Natural killer cell (primary cell): ENCODE measurements at regions not wholly inside any gene's neighbourhood (a gene's known extent, or its start where the extent isn't known, plus 50 kb on each side); places are given as distances from the start of the nearest gene placed in this dataset.

Experiments
- ATAC-seq, 3 donors: fragments of 150-1000 bp in 2 of 3; fragments of 200-7000 bp in 1 of 3; cut with Tn5 transposase; 1 replicate in 1 of 3; 2 replicates in 2 of 3; pipeline ENCODE4 v1.10.0; 2021; ENCODE audit warnings: mild to moderate bottlenecking in 2 of 3, moderate library complexity in 2 of 3
- DNase-seq, 2 donors: peaks; one replicate each; pipeline versions ENCODE4 v3.0.0 to v3.0.0-alpha.2; 2013 to 2021; ENCODE audit warnings: mixed read lengths in 1 of 2
- H3K27ac ChIP-seq: one replicate; pipeline ENCODE4 v1.5.1; 2013; ENCODE audit warnings: mild to moderate bottlenecking, low read length
- H3K27me3 ChIP-seq: one replicate; pipeline ENCODE4 v1.6.1; 2013; ENCODE audit warnings: low read length; ENCODE audit not compliant: control insufficient read depth, insufficient read depth
- H3K36me3 ChIP-seq: one replicate; pipeline ENCODE4 v1.6.1; 2013; ENCODE audit warnings: low read length; ENCODE audit not compliant: control insufficient read depth, insufficient read depth
- H3K4me1 ChIP-seq: one replicate; pipeline ENCODE4 v1.6.1; 2013; ENCODE audit warnings: low read length; ENCODE audit not compliant: control insufficient read depth, insufficient read depth
- H3K4me3 ChIP-seq: one replicate; pipeline ENCODE4 v1.5.1; 2013; ENCODE audit warnings: low read length
- H3K9me3 ChIP-seq: one replicate; pipeline ENCODE4 v1.6.1; 2013; ENCODE audit warnings: low read length; ENCODE audit not compliant: control insufficient read depth, insufficient read depth
- H3K27ac Mint-ChIP-seq, 2 donors: one replicate each; pipeline ENCODE4 v1.8.0; 2022; ENCODE audit warnings: mild to moderate bottlenecking in 2 of 2, mixed read lengths in 2 of 2, moderate library complexity in 1 of 2
- H3K27me3 Mint-ChIP-seq, 2 donors: one replicate each; pipeline ENCODE4 v1.8.0; 2022; ENCODE audit warnings: low read depth in 2 of 2, mixed read lengths in 2 of 2
- H3K36me3 Mint-ChIP-seq: one replicate; pipeline ENCODE4 v1.8.0; 2022; ENCODE audit warnings: mixed read lengths
- H3K4me1 Mint-ChIP-seq, 2 donors: one replicate each; pipeline ENCODE4 v1.8.0; 2022; ENCODE audit warnings: mixed read lengths in 2 of 2
- H3K4me3 Mint-ChIP-seq: one replicate; pipeline ENCODE4 v1.8.0; 2022; ENCODE audit warnings: mild to moderate bottlenecking, moderate library complexity, mixed read lengths
- H3K9me3 Mint-ChIP-seq, 2 donors: one replicate each; pipeline ENCODE4 v1.8.0; 2022; ENCODE audit warnings: mixed read lengths in 2 of 2
- CTCF ChIP-seq: fragments of 200-600 bp; IDR thresholded peaks from one replicate; pipeline ENCODE4 v1.8.0; 2022; ENCODE audit warnings: antibody characterized with exemption
- WGBS: methylation state at CpG from one replicate; pipeline ENCODE4 v1.1.7; 2013; ENCODE audit warnings: missing lambda C conversion rate; ENCODE audit not compliant: insufficient coverage; 5-methylcytosine and 5-hydroxymethylcytosine counted together
- intact Hi-C: fragments of 100-400 bp; cut with micrococcal nuclease; formaldehyde crosslinking; loops from one replicate; pipeline ENCODE4 v1.14.2; 2022

GRCh38 chr4:64216741-64217140 is 192.5 kb downstream of the TECRL start:
- no peak for ATAC-seq

GRCh38 chr4:64205376-64205775 is 203.9 kb downstream of the TECRL start:
- 75% methylated on average over 3 of the region's 3 CpGs for WGBS
- Histone ChIP-seq H3K36me3 (no peaks in the 10 kb centered on the region), H3K4me1 (no peaks in the 10 kb centered on the region), H3K27ac (no peak overlapping the region), H3K9me3 (peaks cover 16% of the 10 kb centered on the region), H3K4me3 (no peak overlapping the region), H3K27me3 (no peaks in the 10 kb centered on the region)
- H3K4me3 Mint-ChIP-seq, result no peak overlapping the region
- no peak for ATAC-seq
- peaks cover 17% of the 10 kb centered on the region in 2 donors for H3K9me3 Mint-ChIP-seq
- no peak for TF ChIP-seq CTCF
- peaks cover 18% of the 10 kb centered on the region for H3K36me3 Mint-ChIP-seq
- H3K4me1 Mint-ChIP-seq, result no peaks in the 10 kb centered on the region
- H3K27ac Mint-ChIP-seq, result no peak overlapping the region
- no peak for DNase-seq
- no peaks in the 10 kb centered on the region for H3K27me3 Mint-ChIP-seq
- intact Hi-C loops, result no loop called here

More at GRCh38 chr4:64216741-64217140, 192.5 kb downstream of the TECRL start:
- Mint-ChIP-seq H3K27ac (no peak overlapping the region), H3K36me3 (peaks cover 15% of the 10 kb centered on the region), H3K9me3 (peaks cover 9 to 12% of the 10 kb centered on the region in 2 donors), H3K4me3 (no peak overlapping the region), H3K27me3 (no peaks in the 10 kb centered on the region), H3K4me1 (no peaks in the 10 kb centered on the region)
- no CpG with 5 or more reads among the region's 1 CpG for WGBS
- H3K27me3 ChIP-seq, result no peaks in the 10 kb centered on the region
- intact Hi-C loops, result no loop called here
- TF ChIP-seq CTCF, result no peak
- H3K27ac ChIP-seq, result no peak overlapping the region
- no peaks in the 10 kb centered on the region for H3K4me1 ChIP-seq
- H3K36me3 ChIP-seq, result no peaks in the 10 kb centered on the region
- H3K4me3 ChIP-seq, result no peak overlapping the region
- no peaks in the 10 kb centered on the region for H3K9me3 ChIP-seq
- DNase-seq, result no peak

- DNase-seq (no peak), ATAC-seq (no peak)
- Histone ChIP-seq H3K36me3 (no peaks in the 10 kb centered on the region), H3K27me3 (no peaks in the 10 kb centered on the region), H3K27ac (no peak overlapping the region), H3K9me3 (no peaks in the 10 kb centered on the region), H3K4me1 (no peaks in the 10 kb centered on the region), H3K4me3 (no peak overlapping the region)
- TF ChIP-seq CTCF, result no peak
- peaks cover 21% of the 10 kb centered on the region for H3K36me3 Mint-ChIP-seq
- H3K4me3 Mint-ChIP-seq, result no peak overlapping the region
- intact Hi-C loops, result no loop called here
- H3K4me1 Mint-ChIP-seq, result no peaks in the 10 kb centered on the region
- peaks cover 11 to 13% of the 10 kb centered on the region in 2 donors for H3K9me3 Mint-ChIP-seq
- H3K27ac Mint-ChIP-seq, result no peak overlapping the region
- 21% methylated on average over 2 of the region's 2 CpGs for WGBS
- no peaks in the 10 kb centered on the region for H3K27me3 Mint-ChIP-seq
Measured at GRCh38 chr4:64200001-64200555, 209.2 kb downstream of the TECRL start.

- no peak overlapping the region for H3K4me3 Mint-ChIP-seq
Measured at GRCh38 chr4:64195582-64195981, 213.7 kb downstream of the TECRL start.

More at GRCh38 chr4:64195582-64195981, 213.7 kb downstream of the TECRL start:
- Histone ChIP-seq H3K4me3 (no peak overlapping the region), H3K27me3 (no peaks in the 10 kb centered on the region), H3K9me3 (peaks cover 6% of the 10 kb centered on the region), H3K36me3 (no peaks in the 10 kb centered on the region), H3K27ac (no peak overlapping the region), H3K4me1 (no peaks in the 10 kb centered on the region)
- H3K4me1 Mint-ChIP-seq, result no peaks in the 10 kb centered on the region
- H3K9me3 Mint-ChIP-seq, result peaks cover 16 to 25% of the 10 kb centered on the region in 2 donors
- no peaks in the 10 kb centered on the region for H3K27me3 Mint-ChIP-seq
- no peak for TF ChIP-seq CTCF
- no peak overlapping the region for H3K27ac Mint-ChIP-seq
- DNase-seq (no peak), ATAC-seq (no peak)
- intact Hi-C loops, result no loop called here
- H3K36me3 Mint-ChIP-seq, result peaks cover 14% of the 10 kb centered on the region
- no CpG with 5 or more reads among the region's 1 CpG for WGBS
